ENCODE measurements at regions not wholly inside any gene's neighbourhood (a gene's known extent, or its start where the extent isn't known, plus 50 kb on each side); places are given as distances from the start of the nearest gene placed in this dataset.

- ChIA-PET CTCF (no interaction called here), POLR2A (no interaction called here)
- Histone ChIP-seq H3K27me3 (ENCODE audit: control insufficient read depth in 2 of 2, insufficient read depth in 2 of 2, low read length in 2 of 2) (no peaks in the 10 kb centered on the region), H3K4me3 (ENCODE audit: low read length) (no peak overlapping the region), H3K4me1 (ENCODE audit: control insufficient read depth in 2 of 2, insufficient read depth in 2 of 2, low read length in 2 of 2) (no peaks in the 10 kb centered on the region), H3K36me3 (ENCODE audit: control insufficient read depth in 2 of 3, insufficient read depth in 3 of 3, low read length in 3 of 3) (no peaks in the 10 kb centered on the region), H3K9me3 (ENCODE audit: control insufficient read depth in 2 of 3, low read length in 3 of 3) (no peaks in the 10 kb centered on the region), H3K27ac (ENCODE audit: low read depth, low read length) (no peak overlapping the region)
- H3K36me3 Mint-ChIP-seq: peaks cover 0 to 4% (median 0%) of the 10 kb centered on the region in 5 donors
- no peak overlapping the region for H3K4me3 Mint-ChIP-seq
- intact Hi-C loops (cut with micrococcal nuclease): no loop called here
- DNase-seq (no peak), ATAC-seq (no peak)
- H3K9me3 Mint-ChIP-seq: peaks cover 0 to 10% (median 3%) of the 10 kb centered on the region in 11 donors
- H3K27ac Mint-ChIP-seq: no peak overlapping the region
- peaks cover 0 to 12% (median 6%) of the 10 kb centered on the region in 5 donors for H3K27me3 Mint-ChIP-seq
- H3K4me1 Mint-ChIP-seq: no peaks in the 10 kb centered on the region
These were observed 149.3 kb downstream of the SPRY1 start for GRCh38 chr4:123545667-123546572.

DNA sequence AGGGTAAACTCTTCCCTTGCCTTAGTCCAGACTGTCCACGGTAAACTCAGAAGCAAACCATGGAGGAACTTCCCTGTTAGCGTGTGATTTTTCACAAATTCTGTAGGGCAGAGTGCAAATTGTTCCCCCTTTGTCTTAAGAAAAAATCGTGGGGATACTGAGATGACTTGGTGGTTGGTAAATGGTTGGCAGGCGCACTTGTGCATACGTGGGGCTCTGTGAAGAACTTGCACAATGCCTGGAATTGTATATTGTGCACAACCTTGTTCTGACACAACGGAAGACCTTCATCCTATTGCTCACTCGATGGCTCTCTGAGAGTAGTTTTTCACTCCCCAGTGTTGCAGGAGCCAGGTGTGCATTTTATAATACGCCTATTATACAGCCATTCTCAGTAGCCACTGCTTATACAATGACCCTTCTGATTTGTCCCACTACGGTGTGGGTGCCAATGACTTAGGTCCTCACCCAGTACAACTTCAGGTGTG, 150.0 kb downstream of the SPRY1 start:
- DNase-seq (no peak), ATAC-seq (no peak)
- Mint-ChIP-seq H3K27me3 (peaks cover 0 to 12% (median 6%) of the 10 kb centered on the region in 5 donors), H3K4me1 (no peaks in the 10 kb centered on the region), H3K27ac (no peak overlapping the region), H3K36me3 (peaks cover 0 to 4% (median 0%) of the 10 kb centered on the region in 5 donors), H3K9me3 (peaks cover 0 to 10% (median 3%) of the 10 kb centered on the region in 11 donors), H3K4me3 (no peak overlapping the region)
- POLR2A ChIA-PET: no interaction called here
- Histone ChIP-seq H3K9me3 (ENCODE audit: control insufficient read depth in 2 of 3, low read length in 3 of 3) (no peaks in the 10 kb centered on the region), H3K27me3 (ENCODE audit: control insufficient read depth in 2 of 2, insufficient read depth in 2 of 2, low read length in 2 of 2) (no peaks in the 10 kb centered on the region), H3K27ac (ENCODE audit: low read depth, low read length) (no peak overlapping the region), H3K4me1 (ENCODE audit: control insufficient read depth in 2 of 2, insufficient read depth in 2 of 2, low read length in 2 of 2) (no peaks in the 10 kb centered on the region), H3K4me3 (ENCODE audit: low read length) (no peak overlapping the region), H3K36me3 (ENCODE audit: control insufficient read depth in 2 of 3, insufficient read depth in 3 of 3, low read length in 3 of 3) (no peaks in the 10 kb centered on the region)
- CTCF ChIA-PET: no interaction called here
- intact Hi-C loops (cut with micrococcal nuclease): no loop called here

- Histone ChIP-seq H3K4me3 (ENCODE audit: low read length) (no peak overlapping the region), H3K4me1 (ENCODE audit: control insufficient read depth in 2 of 2, insufficient read depth in 2 of 2, low read length in 2 of 2) (no peaks in the 10 kb centered on the region), H3K27me3 (ENCODE audit: control insufficient read depth in 2 of 2, insufficient read depth in 2 of 2, low read length in 2 of 2) (no peaks in the 10 kb centered on the region), H3K36me3 (ENCODE audit: control insufficient read depth in 2 of 3, insufficient read depth in 3 of 3, low read length in 3 of 3) (no peaks in the 10 kb centered on the region), H3K27ac (ENCODE audit: low read depth, low read length) (no peak overlapping the region), H3K9me3 (ENCODE audit: control insufficient read depth in 2 of 3, low read length in 3 of 3) (no peaks in the 10 kb centered on the region)
- Mint-ChIP-seq H3K4me3 (no peak overlapping the region), H3K36me3 (peaks cover 0 to 4% (median 0%) of the 10 kb centered on the region in 5 donors), H3K9me3 (peaks cover 0 to 10% (median 3%) of the 10 kb centered on the region in 11 donors), H3K27me3 (peaks cover 0 to 12% (median 6%) of the 10 kb centered on the region in 5 donors), H3K27ac (no peak overlapping the region), H3K4me1 (no peaks in the 10 kb centered on the region)
- DNase-seq (no peak), ATAC-seq (no peak)
- ChIA-PET CTCF (no interaction called here), POLR2A (no interaction called here)
- intact Hi-C loops (cut with micrococcal nuclease): no loop called here
These were observed 150.9 kb downstream of the SPRY1 start for GRCh38 chr4:123547216-123548165.

- CTCF ChIA-PET: no interaction called here
- Histone ChIP-seq H3K27ac (ENCODE audit: low read depth, low read length) (no peak overlapping the region), H3K36me3 (ENCODE audit: control insufficient read depth in 2 of 3, insufficient read depth in 3 of 3, low read length in 3 of 3) (no peaks in the 10 kb centered on the region), H3K4me1 (ENCODE audit: control insufficient read depth in 2 of 2, insufficient read depth in 2 of 2, low read length in 2 of 2) (no peaks in the 10 kb centered on the region), H3K27me3 (ENCODE audit: control insufficient read depth in 2 of 2, insufficient read depth in 2 of 2, low read length in 2 of 2) (no peaks in the 10 kb centered on the region), H3K9me3 (ENCODE audit: control insufficient read depth in 2 of 3, low read length in 3 of 3) (no peaks in the 10 kb centered on the region), H3K4me3 (ENCODE audit: low read length) (no peak overlapping the region)
- Mint-ChIP-seq H3K9me3 (peaks cover 0 to 10% (median 3%) of the 10 kb centered on the region in 11 donors), H3K4me3 (no peak overlapping the region), H3K4me1 (peaks cover 0 to 24% (median 0%) of the 10 kb centered on the region in 7 donors), H3K36me3 (peaks cover 0 to 5% (median 0%) of the 10 kb centered on the region in 5 donors), H3K27me3 (peaks cover 0 to 5% (median 0%) of the 10 kb centered on the region in 5 donors), H3K27ac (no peak overlapping the region)
- POLR2A ChIA-PET: no interaction called here
- intact Hi-C loops (cut with micrococcal nuclease): no loop called here
- DNase-seq (no peak), ATAC-seq (peak; percentile 42)
These were observed 156.7 kb downstream of the SPRY1 start for GRCh38 chr4:123553279-123553678.

DNA sequence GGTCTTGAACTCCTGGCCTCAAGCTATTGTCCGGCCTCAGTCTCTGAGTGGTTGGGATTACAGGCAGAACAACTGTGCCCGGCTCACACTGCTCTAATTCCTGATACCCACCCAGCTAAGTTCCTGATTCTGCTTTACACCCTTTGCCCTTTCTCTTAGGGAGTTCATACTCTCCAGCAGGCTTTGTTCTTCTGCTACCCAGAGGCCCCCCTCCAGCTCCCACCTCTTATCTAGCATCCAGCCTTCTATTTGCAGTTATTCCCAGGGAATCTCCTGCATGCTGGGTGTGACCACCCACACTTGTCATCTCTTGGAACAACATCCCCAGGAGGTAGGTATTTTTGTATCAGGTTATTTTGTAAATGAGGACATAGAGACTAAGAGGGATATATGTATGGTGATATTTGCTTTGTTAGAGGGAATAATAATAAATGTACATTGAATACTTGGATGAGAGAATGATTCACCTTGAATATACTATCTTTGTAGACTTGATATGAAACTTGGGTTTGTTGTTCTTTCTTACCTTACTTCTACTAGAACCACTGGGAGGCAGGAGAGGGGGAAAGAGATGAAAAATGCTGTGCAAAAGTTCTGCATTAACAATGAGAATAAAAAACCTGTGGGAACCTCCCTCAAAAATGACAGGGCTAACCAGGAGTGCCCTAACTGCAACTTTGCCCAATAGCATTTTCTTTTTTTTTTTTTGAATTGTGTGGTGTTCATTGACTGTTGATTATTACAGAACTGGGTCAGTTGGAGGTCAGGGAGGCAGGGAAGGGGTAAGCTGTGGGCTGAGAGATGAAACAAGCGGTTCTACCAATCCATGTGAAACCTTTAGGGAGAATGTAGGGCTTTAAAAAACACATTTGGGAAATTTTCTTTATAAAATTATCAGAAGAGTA, 157.4 kb downstream of the SPRY1 start:
- Histone ChIP-seq H3K4me3 (ENCODE audit: low read length) (no peak overlapping the region), H3K27me3 (ENCODE audit: control insufficient read depth in 2 of 2, insufficient read depth in 2 of 2, low read length in 2 of 2) (no peaks in the 10 kb centered on the region), H3K36me3 (ENCODE audit: control insufficient read depth in 2 of 3, insufficient read depth in 3 of 3, low read length in 3 of 3) (no peaks in the 10 kb centered on the region), H3K4me1 (ENCODE audit: control insufficient read depth in 2 of 2, insufficient read depth in 2 of 2, low read length in 2 of 2) (no peaks in the 10 kb centered on the region), H3K27ac (ENCODE audit: low read depth, low read length) (no peak overlapping the region), H3K9me3 (ENCODE audit: control insufficient read depth in 2 of 3, low read length in 3 of 3) (no peaks in the 10 kb centered on the region)
- Mint-ChIP-seq H3K4me3 (no peak overlapping the region), H3K36me3 (peaks cover 0 to 5% (median 0%) of the 10 kb centered on the region in 5 donors), H3K4me1 (peaks cover 0 to 24% (median 0%) of the 10 kb centered on the region in 7 donors), H3K27me3 (peaks cover 0 to 5% (median 3%) of the 10 kb centered on the region in 5 donors), H3K27ac (no peak overlapping the region), H3K9me3 (peaks cover 0 to 10% (median 3%) of the 10 kb centered on the region in 11 donors)
- intact Hi-C loops (cut with micrococcal nuclease): no loop called here
- no peak for DNase-seq
- ATAC-seq: peak; percentile 26
- POLR2A ChIA-PET: no interaction called here
- CTCF ChIA-PET: no interaction called here

- H3K27ac Mint-ChIP-seq: no peak overlapping the region
- H3K9me3 Mint-ChIP-seq: peaks cover 0 to 5% (median under 1%) of the 10 kb centered on the region in 11 donors
- no peaks in the 10 kb centered on the region for H3K27me3 ChIP-seq (ENCODE audit: control insufficient read depth in 2 of 2, insufficient read depth in 2 of 2, low read length in 2 of 2)
- H3K36me3 Mint-ChIP-seq: peaks cover 0 to 5% (median 0%) of the 10 kb centered on the region in 5 donors
- no peaks in the 10 kb centered on the region for H3K4me1 ChIP-seq (ENCODE audit: control insufficient read depth in 2 of 2, insufficient read depth in 2 of 2, low read length in 2 of 2)
- intact Hi-C loops (cut with micrococcal nuclease): no loop called here
- H3K36me3 ChIP-seq (ENCODE audit: control insufficient read depth in 2 of 3, insufficient read depth in 3 of 3, low read length in 3 of 3): no peaks in the 10 kb centered on the region
- H3K4me3 Mint-ChIP-seq: no peak overlapping the region
- ATAC-seq: no peak
- ChIA-PET POLR2A (no interaction called here), CTCF (no interaction called here)
- no peak overlapping the region for H3K4me3 ChIP-seq (ENCODE audit: low read length)
- no peak for DNase-seq
- peaks cover 0 to 8% (median 4%) of the 10 kb centered on the region in 5 donors for H3K27me3 Mint-ChIP-seq
- no peaks in the 10 kb centered on the region for H3K9me3 ChIP-seq (ENCODE audit: control insufficient read depth in 2 of 3, low read length in 3 of 3)
- no peak overlapping the region for H3K27ac ChIP-seq (ENCODE audit: low read depth, low read length)
- H3K4me1 Mint-ChIP-seq: peaks cover 0 to 24% (median 0%) of the 10 kb centered on the region in 7 donors
These were observed 158.2 kb downstream of the SPRY1 start for GRCh38 chr4:123554801-123555232.

Data from naive thymus-derived CD4-positive, alpha-beta T cell (primary cell).